ENCODE measurements at regions not wholly inside any gene's neighbourhood (a gene's known extent, or its start where the extent isn't known, plus 50 kb on each side); places are given as distances from the start of the nearest gene placed in this dataset.

- Histone ChIP-seq H3K79me2 (ENCODE audit: insufficient read depth) (no peaks in the 10 kb centered on the region), H3K4me3 (ENCODE audit: low read depth in 2 of 2, low read length in 1 of 2) (no peak overlapping the region), H3K27ac (ENCODE audit: low read depth in 2 of 2, low read length in 1 of 2) (no peak overlapping the region), H4K20me1 (ENCODE audit: insufficient read depth) (no peaks in the 10 kb centered on the region), H3K36me3 (replicated peaks in 1 of 2; ENCODE audit: control insufficient read depth in 1 of 2, insufficient read depth in 2 of 2, low read length in 1 of 2) (no peaks in the 10 kb centered on the region), H3K27me3 (ENCODE audit: insufficient read depth) (no peaks in the 10 kb centered on the region), H3K4me1 (ENCODE audit: control insufficient read depth in 1 of 2, insufficient read depth in 2 of 2, low read depth in 1 of 2, low read length in 1 of 2) (no peaks in the 10 kb centered on the region), H3K9me2 (no peaks in the 10 kb centered on the region), H3K9ac (no peak overlapping the region), H3K9me3 (no peaks in the 10 kb centered on the region), H2AFZ (ENCODE audit: low read depth) (no peak overlapping the region), H3K4me2 (no peak overlapping the region), H3F3A (replicated peaks; ENCODE audit: insufficient read depth) (peaks cover 6% of the 10 kb centered on the region)
- ChIA-PET POLR2A (no interaction called here), CTCF (no interaction called here)
- WGBS (ENCODE audit: low lambda C conversion rate): 92% methylated on average over 3 of the region's 3 CpGs
- TF ChIP-seq FOSL2 (IDR thresholded peaks at IDR 0.05; ENCODE audit: borderline replicate concordance, low read depth) (no peak), EP300 (IDR thresholded peaks at IDR 0.05; ENCODE audit: borderline replicate concordance in 1 of 2, low read depth in 1 of 2, low read length in 1 of 2) (no peak), GATA2 (CRISPR knock-in tag; IDR thresholded peaks at IDR 0.05) (no peak), TAF1 (IDR thresholded peaks at IDR 0.05; ENCODE audit: borderline replicate concordance, low read depth, low read length) (no peak), MEF2A (IDR thresholded peaks at IDR 0.05; ENCODE audit: borderline replicate concordance, low read depth) (no peak), ZBTB33 (IDR thresholded peaks at IDR 0.05; ENCODE audit: borderline replicate concordance, low read depth) (no peak), POLR2AphosphoS5 (IDR thresholded peaks at IDR 0.05; ENCODE audit: low read depth, low read length) (no peak), MAX (IDR thresholded peaks at IDR 0.05; ENCODE audit: low read depth) (no peak), RAD21 (IDR thresholded peaks at IDR 0.05; ENCODE audit: low read length) (no peak), TCF12 (IDR thresholded peaks at IDR 0.05) (no peak), USF2 (IDR thresholded peaks at IDR 0.05; ENCODE audit: borderline replicate concordance, low read depth, low read length) (no peak)
- no peak for DNase-seq
These were observed 55.5 kb downstream of the TPBG start for GRCh38 chr6:82419132-82419581.

GRCh38 chr6:82419859-82420258, 56.2 kb downstream of the TPBG start:
- no peak overlapping the region for H3K4me3 ChIP-seq (ENCODE audit: low read depth in 2 of 2, low read length in 1 of 2)
- no peak for DNase-seq
- H4K20me1 ChIP-seq (ENCODE audit: insufficient read depth): no peaks in the 10 kb centered on the region
- no peaks in the 10 kb centered on the region for H3K9me3 ChIP-seq
- H3K9me2 ChIP-seq: no peaks in the 10 kb centered on the region
- H3K79me2 ChIP-seq (ENCODE audit: insufficient read depth): no peaks in the 10 kb centered on the region
- H3F3A ChIP-seq (replicated peaks; ENCODE audit: insufficient read depth): peaks cover 6% of the 10 kb centered on the region
- H3K27me3 ChIP-seq (ENCODE audit: insufficient read depth): no peaks in the 10 kb centered on the region
- H2AFZ ChIP-seq (ENCODE audit: low read depth): no peak overlapping the region
- H3K9ac ChIP-seq: no peak overlapping the region
- H3K4me1 ChIP-seq (ENCODE audit: control insufficient read depth in 1 of 2, insufficient read depth in 2 of 2, low read depth in 1 of 2, low read length in 1 of 2): no peaks in the 10 kb centered on the region
- H3K4me2 ChIP-seq: no peak overlapping the region
- no peaks in the 10 kb centered on the region for H3K36me3 ChIP-seq (replicated peaks in 1 of 2; ENCODE audit: control insufficient read depth in 1 of 2, insufficient read depth in 2 of 2, low read length in 1 of 2)
- ChIA-PET CTCF (no interaction called here), POLR2A (no interaction called here)
- H3K27ac ChIP-seq (ENCODE audit: low read depth in 2 of 2, low read length in 1 of 2): no peak overlapping the region
- 58% methylated on average over 1 of the region's 1 CpG for WGBS (ENCODE audit: low lambda C conversion rate)
- TF ChIP-seq SMC3 (IDR thresholded peaks at IDR 0.05; ENCODE audit: low read depth, low read length): no peak
- no peak for TF ChIP-seq CHD2 (IDR thresholded peaks at IDR 0.05; ENCODE audit: low read length, partially characterized antibody)
- no peak for TF ChIP-seq GATA2 (CRISPR knock-in tag; IDR thresholded peaks at IDR 0.05)
- TF ChIP-seq RXRA (IDR thresholded peaks at IDR 0.05; ENCODE audit: borderline replicate concordance, low read depth): no peak
- no peak for TF ChIP-seq YY1 (IDR thresholded peaks at IDR 0.05; ENCODE audit: low read depth)
- no peak for TF ChIP-seq NRF1 (IDR thresholded peaks at IDR 0.05; ENCODE audit: low read depth, low read length)
- no peak for TF ChIP-seq RFX5 (IDR thresholded peaks at IDR 0.05; ENCODE audit: low read length)
- TF ChIP-seq CTCF (IDR thresholded peaks at IDR 0.05): no peak
- TF ChIP-seq FOXM1 (IDR thresholded peaks at IDR 0.05; ENCODE audit: low read depth): no peak
- no peak for TF ChIP-seq TAF1 (IDR thresholded peaks at IDR 0.05; ENCODE audit: borderline replicate concordance, low read depth, low read length)
- TF ChIP-seq MEF2A (IDR thresholded peaks at IDR 0.05; ENCODE audit: borderline replicate concordance, low read depth): no peak
- no peak for TF ChIP-seq ELF1 (IDR thresholded peaks at IDR 0.05)
- TF ChIP-seq GABPA (IDR thresholded peaks at IDR 0.05; ENCODE audit: low read depth): no peak
- no peak for TF ChIP-seq REST (IDR thresholded peaks at IDR 0.05; ENCODE audit: low read depth, low read length)

All from SK-N-SH (cell line).